ENCODE measurements at regions not wholly inside any gene's neighbourhood (a gene's known extent, or its start where the extent isn't known, plus 50 kb on each side); places are given as distances from the start of the nearest gene placed in this dataset.

- no peak overlapping the region for H3K4me3 ChIP-seq (ENCODE audit: control insufficient read depth in 2 of 3, extremely low read depth in 1 of 3, insufficient read depth in 2 of 3, low read depth in 1 of 3, low read length in 3 of 3)
- no peaks in the 10 kb centered on the region for H4K20me1 ChIP-seq (ENCODE audit: control insufficient read depth, extremely low read depth, insufficient read depth, low read length)
- TF ChIP-seq CTCF (optimal IDR thresholded peaks at IDR 0.05 in 1 of 3, IDR thresholded peaks at IDR 0.05 in 1 of 3, conservative IDR thresholded peaks at IDR 0.05 in 1 of 3; ENCODE audit: extremely low read depth in 1 of 3, insufficient read depth in 2 of 3, low read length in 3 of 3) (no peak), EZH2 (IDR thresholded peaks at IDR 0.05; ENCODE audit: low read length) (no peak)
- H2AFZ ChIP-seq (ENCODE audit: control insufficient read depth, low read length): no peak overlapping the region
- H3K36me3 ChIP-seq (ENCODE audit: control insufficient read depth in 2 of 2, extremely low read depth in 1 of 2, insufficient read depth in 2 of 2, low read length in 2 of 2): no peaks in the 10 kb centered on the region
- FAIRE-seq (no peak), DNase-seq (ENCODE audit: low read depth, low spot score) (no peak)
- H3K9me1 ChIP-seq (ENCODE audit: control insufficient read depth, extremely low read depth, insufficient read depth, low read length): no peaks in the 10 kb centered on the region
- H3K4me2 ChIP-seq (ENCODE audit: control insufficient read depth, extremely low read depth, insufficient read depth, low read depth, low read length): no peak overlapping the region
- H3K27me3 ChIP-seq (ENCODE audit: control insufficient read depth, extremely low read depth, insufficient read depth, low read length): no peaks in the 10 kb centered on the region
- no peak overlapping the region for H3K9ac ChIP-seq (ENCODE audit: control insufficient read depth, extremely low read depth, insufficient read depth, low read length)
- dilution Hi-C loops (cut with MboI; ENCODE audit: extremely low pct_ligation_motif_present, low sequenced_read_pairs): no loop called here
- no peaks in the 10 kb centered on the region for H3K9me3 ChIP-seq (ENCODE audit: control insufficient read depth, low read depth, low read length)
- H3K27ac ChIP-seq (ENCODE audit: control insufficient read depth, insufficient read depth, low read length): no peak overlapping the region
- no peaks in the 10 kb centered on the region for H3K4me1 ChIP-seq (ENCODE audit: control insufficient read depth, extremely low read depth, insufficient read depth, low read length)
- no peaks in the 10 kb centered on the region for H3K79me2 ChIP-seq (ENCODE audit: control insufficient read depth, insufficient read depth, low read length)
Observed at GRCh38 chr9:30250872-30251271, 2133.6 kb upstream of the ACO1 start.

- Histone ChIP-seq H3K4me2 (ENCODE audit: control insufficient read depth, extremely low read depth, insufficient read depth, low read depth, low read length) (no peak overlapping the region), H3K4me1 (ENCODE audit: control insufficient read depth, extremely low read depth, insufficient read depth, low read length) (no peaks in the 10 kb centered on the region), H3K27ac (ENCODE audit: control insufficient read depth, insufficient read depth, low read length) (no peak overlapping the region), H3K4me3 (ENCODE audit: control insufficient read depth in 2 of 3, extremely low read depth in 1 of 3, insufficient read depth in 2 of 3, low read depth in 1 of 3, low read length in 3 of 3) (no peak overlapping the region), H3K9ac (ENCODE audit: control insufficient read depth, extremely low read depth, insufficient read depth, low read length) (no peak overlapping the region), H3K36me3 (ENCODE audit: control insufficient read depth in 2 of 2, extremely low read depth in 1 of 2, insufficient read depth in 2 of 2, low read length in 2 of 2) (no peaks in the 10 kb centered on the region), H2AFZ (ENCODE audit: control insufficient read depth, low read length) (no peak overlapping the region), H3K9me3 (ENCODE audit: control insufficient read depth, low read depth, low read length) (no peaks in the 10 kb centered on the region), H3K27me3 (ENCODE audit: control insufficient read depth, extremely low read depth, insufficient read depth, low read length) (no peaks in the 10 kb centered on the region), H4K20me1 (ENCODE audit: control insufficient read depth, extremely low read depth, insufficient read depth, low read length) (no peaks in the 10 kb centered on the region), H3K9me1 (ENCODE audit: control insufficient read depth, extremely low read depth, insufficient read depth, low read length) (no peaks in the 10 kb centered on the region), H3K79me2 (ENCODE audit: control insufficient read depth, insufficient read depth, low read length) (no peaks in the 10 kb centered on the region)
- TF ChIP-seq EZH2 (IDR thresholded peaks at IDR 0.05; ENCODE audit: low read length) (no peak), CTCF (optimal IDR thresholded peaks at IDR 0.05 in 1 of 3, IDR thresholded peaks at IDR 0.05 in 1 of 3, conservative IDR thresholded peaks at IDR 0.05 in 1 of 3; ENCODE audit: extremely low read depth in 1 of 3, insufficient read depth in 2 of 3, low read length in 3 of 3) (no peak)
- dilution Hi-C loops (cut with MboI; ENCODE audit: extremely low pct_ligation_motif_present, low sequenced_read_pairs): no loop called here
- DNase-seq (ENCODE audit: low read depth, low spot score) (no peak), FAIRE-seq (no peak)
Observed at GRCh38 chr9:30258094-30258493, 2126.3 kb upstream of the ACO1 start.

All from keratinocyte (primary cell).